Caco-2 (cell line): ENCODE measurements at regions not wholly inside any gene's neighbourhood (a gene's known extent, or its start where the extent isn't known, plus 50 kb on each side); places are given as distances from the start of the nearest gene placed in this dataset.

Source experiments
- BruUV-seq: library from RNA; stranded (reverse); fragments of 400-500 nt; replicated peaks from 2 replicates; lab custom pipeline; 2021; lab: Mats Ljungman, UMichigan
- CTCF ChIA-PET: fragments of 300-600 bp; sonication (Branson Sonifier 250); formaldehyde crosslinking; loops from one replicate; lab custom pipeline; 2022; ENCODE audit warnings: antibody characterized with exemption; lab: Charles Lee
- POLR2A ChIA-PET: fragments of 300-600 bp; sonication (Branson Sonifier 250); formaldehyde crosslinking; loops from one replicate; lab custom pipeline; 2022; ENCODE audit warnings: antibody characterized with exemption; lab: Charles Lee
- DNase-seq, 2 experiments: peaks; one replicate each; pipeline versions ENCODE4 v3.0.0 to v3.0.0-alpha.2; 2020 to 2022
- H3K27me3 ChIP-seq: replicated peaks from 2 replicates; pipeline ENCODE4 v1.6.0; 2011; ENCODE audit warnings: low read length; ENCODE audit not compliant: control insufficient read depth, insufficient read depth
- H3K36me3 ChIP-seq: 2 replicates; pipeline ENCODE4 v1.5.1; 2011; ENCODE audit warnings: low read length; ENCODE audit not compliant: control insufficient read depth, insufficient read depth
- H3K4me1 ChIP-seq: fragments of 250-450 bp; sonication (Bioruptor Pico); 2 replicates; pipeline ENCODE4 v1.5.1; 2020; ENCODE audit warnings: mild to moderate bottlenecking
- H3K4me3 ChIP-seq: 2 replicates; pipeline ENCODE4 v1.5.1; 2011; ENCODE audit warnings: low read depth, mild to moderate bottlenecking, control low read depth, low read length
- H3K9me3 ChIP-seq: fragments of 250-450 bp; sonication (Bioruptor Pico); 2 replicates; pipeline ENCODE4 v1.5.1; 2020; ENCODE audit warnings: mild to moderate bottlenecking, moderate library complexity
- H3K27ac Mint-ChIP-seq: one replicate; pipeline ENCODE4 v1.8.0; 2022; ENCODE audit warnings: mixed read lengths; ENCODE audit not compliant: unreplicated experiment
- H3K27me3 Mint-ChIP-seq: one replicate; pipeline ENCODE4 v1.8.0; 2022; ENCODE audit warnings: mixed read lengths; ENCODE audit not compliant: insufficient read depth, unreplicated experiment
- H3K36me3 Mint-ChIP-seq: one replicate; pipeline ENCODE4 v1.8.0; 2022; ENCODE audit warnings: mild to moderate bottlenecking, mixed read lengths; ENCODE audit not compliant: insufficient read depth, unreplicated experiment
- H3K4me1 Mint-ChIP-seq: one replicate; pipeline ENCODE4 v1.8.0; 2022; ENCODE audit warnings: low read depth, mixed read lengths; ENCODE audit not compliant: unreplicated experiment
- H3K4me3 Mint-ChIP-seq: one replicate; pipeline ENCODE4 v1.8.0; 2022; ENCODE audit warnings: mild to moderate bottlenecking, moderate library complexity, mixed read lengths; ENCODE audit not compliant: unreplicated experiment
- H3K9me3 Mint-ChIP-seq: one replicate; pipeline ENCODE4 v1.8.0; 2022; ENCODE audit warnings: mixed read lengths; ENCODE audit not compliant: unreplicated experiment
- intact Hi-C: fragments of 100-400 bp; cut with micrococcal nuclease; formaldehyde crosslinking; loops from one replicate; pipeline ENCODE4 v1.10.0; 2022; ENCODE audit not compliant: unreplicated experiment
- TF ChIP-seq, protein P1 (sequence below), 2 experiments: fragments of 200-600 bp in 1 of 2; IDR thresholded peaks; 1 replicate in 1 of 2; 2 replicates in 1 of 2; pipeline versions ENCODE4 v1.5.1 to v1.8.0; 2011 to 2022; ENCODE audit warnings: antibody characterized with exemption in 1 of 2, control low read depth in 1 of 2, inconsistent platforms in 1 of 2, low read depth in 1 of 2, low read length in 1 of 2, mild to moderate bottlenecking in 1 of 2, moderate library complexity in 1 of 2; ENCODE audit not compliant: insufficient read depth in 1 of 2, severe bottlenecking in 1 of 2, unreplicated experiment in 1 of 2

GRCh38 chr11:130582981-130583380 is 134.5 kb downstream of the ADAMTS15 start:
- Histone ChIP-seq H3K4me3 (no peak overlapping the region), H3K9me3 (no peaks in the 10 kb centered on the region), H3K4me1 (no peaks in the 10 kb centered on the region), H3K36me3 (no peaks in the 10 kb centered on the region), H3K27me3 (no peaks in the 10 kb centered on the region; the same call in 1 of the 2 replicates)
- H3K4me3 Mint-ChIP-seq, result no peak overlapping the region
- DNase-seq, result no peak
- TF ChIP-seq, protein P1, sequence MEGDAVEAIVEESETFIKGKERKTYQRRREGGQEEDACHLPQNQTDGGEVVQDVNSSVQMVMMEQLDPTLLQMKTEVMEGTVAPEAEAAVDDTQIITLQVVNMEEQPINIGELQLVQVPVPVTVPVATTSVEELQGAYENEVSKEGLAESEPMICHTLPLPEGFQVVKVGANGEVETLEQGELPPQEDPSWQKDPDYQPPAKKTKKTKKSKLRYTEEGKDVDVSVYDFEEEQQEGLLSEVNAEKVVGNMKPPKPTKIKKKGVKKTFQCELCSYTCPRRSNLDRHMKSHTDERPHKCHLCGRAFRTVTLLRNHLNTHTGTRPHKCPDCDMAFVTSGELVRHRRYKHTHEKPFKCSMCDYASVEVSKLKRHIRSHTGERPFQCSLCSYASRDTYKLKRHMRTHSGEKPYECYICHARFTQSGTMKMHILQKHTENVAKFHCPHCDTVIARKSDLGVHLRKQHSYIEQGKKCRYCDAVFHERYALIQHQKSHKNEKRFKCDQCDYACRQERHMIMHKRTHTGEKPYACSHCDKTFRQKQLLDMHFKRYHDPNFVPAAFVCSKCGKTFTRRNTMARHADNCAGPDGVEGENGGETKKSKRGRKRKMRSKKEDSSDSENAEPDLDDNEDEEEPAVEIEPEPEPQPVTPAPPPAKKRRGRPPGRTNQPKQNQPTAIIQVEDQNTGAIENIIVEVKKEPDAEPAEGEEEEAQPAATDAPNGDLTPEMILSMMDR (IDR thresholded peaks at IDR 0.05; ENCODE audit: insufficient read depth in 1 of 2, low read depth in 1 of 2, low read length in 1 of 2, severe bottlenecking in 1 of 2, unreplicated experiment in 1 of 2), result no peak
- H3K4me1 Mint-ChIP-seq, result no peaks in the 10 kb centered on the region
- ChIA-PET POLR2A (no interaction called here), CTCF (no interaction called here)
- H3K27me3 Mint-ChIP-seq, result peaks cover 6% of the 10 kb centered on the region
- peaks cover 11% of the 10 kb centered on the region for H3K9me3 Mint-ChIP-seq
- H3K36me3 Mint-ChIP-seq, result no peaks in the 10 kb centered on the region
- no TSS peak for BruUV-seq
- no peak overlapping the region for H3K27ac Mint-ChIP-seq
- intact Hi-C loops, result no loop called here

- DNase-seq, result no peak
- Histone ChIP-seq H3K27me3 (no peaks in the 10 kb centered on the region; the same call in 1 of the 2 replicates), H3K36me3 (no peaks in the 10 kb centered on the region), H3K9me3 (no peaks in the 10 kb centered on the region), H3K4me3 (no peak overlapping the region), H3K4me1 (no peaks in the 10 kb centered on the region)
- Mint-ChIP-seq H3K9me3 (peaks cover 11% of the 10 kb centered on the region), H3K4me3 (no peak overlapping the region), H3K27me3 (peaks cover 6% of the 10 kb centered on the region), H3K36me3 (no peaks in the 10 kb centered on the region), H3K27ac (no peak overlapping the region), H3K4me1 (no peaks in the 10 kb centered on the region)
- ChIA-PET CTCF (no interaction called here), POLR2A (no interaction called here)
- BruUV-seq, result no TSS peak
- intact Hi-C loops, result no loop called here
- TF ChIP-seq, protein P1 (IDR thresholded peaks at IDR 0.05; ENCODE audit: insufficient read depth in 1 of 2, low read depth in 1 of 2, low read length in 1 of 2, severe bottlenecking in 1 of 2, unreplicated experiment in 1 of 2), result no peak
These were observed 135.4 kb downstream of the ADAMTS15 start for GRCh38 chr11:130583801-130584211.

DNA sequence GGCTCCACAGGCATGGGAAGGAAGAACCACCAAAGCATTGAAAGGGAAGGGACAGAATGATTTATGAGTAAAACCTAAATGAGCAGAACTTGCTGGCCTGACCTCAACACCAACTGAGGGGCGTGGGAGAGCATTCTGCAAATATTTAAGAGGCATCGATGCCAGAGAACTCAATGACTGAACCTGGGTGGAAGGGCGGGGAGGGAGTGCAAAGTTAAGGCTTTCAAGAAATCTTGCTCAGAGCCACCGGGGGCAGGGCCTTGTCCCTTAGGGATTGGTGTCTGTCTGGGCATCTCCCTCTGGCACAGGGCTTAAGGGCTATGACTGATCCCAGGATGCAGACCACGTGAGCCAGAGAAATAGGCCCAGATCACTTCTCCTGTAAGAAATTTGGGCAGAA is 137.1 kb downstream of the ADAMTS15 start:
- BruUV-seq, result no TSS peak
- no peak overlapping the region for H3K27ac Mint-ChIP-seq
- DNase-seq, result no peak
- TF ChIP-seq, protein P1 (IDR thresholded peaks at IDR 0.05; ENCODE audit: insufficient read depth in 1 of 2, low read depth in 1 of 2, low read length in 1 of 2, severe bottlenecking in 1 of 2, unreplicated experiment in 1 of 2), result no peak
- peaks cover 11% of the 10 kb centered on the region for H3K9me3 Mint-ChIP-seq
- ChIA-PET CTCF (no interaction called here), POLR2A (no interaction called here)
- Histone ChIP-seq H3K4me1 (no peaks in the 10 kb centered on the region), H3K36me3 (no peaks in the 10 kb centered on the region), H3K4me3 (no peak overlapping the region), H3K9me3 (no peaks in the 10 kb centered on the region), H3K27me3 (no peaks in the 10 kb centered on the region; the same call in 1 of the 2 replicates)
- intact Hi-C loops, result no loop called here
- peaks cover 12% of the 10 kb centered on the region for H3K27me3 Mint-ChIP-seq
- no peak overlapping the region for H3K4me3 Mint-ChIP-seq
- H3K4me1 Mint-ChIP-seq, result no peaks in the 10 kb centered on the region
- no peaks in the 10 kb centered on the region for H3K36me3 Mint-ChIP-seq
